NCI-H1105 (cell line): ENCODE measurements at regions not wholly inside any gene's neighbourhood (a gene's known extent, or its start where the extent isn't known, plus 50 kb on each side); places are given as distances from the start of the nearest gene placed in this dataset.

ENCODE experiments used
- DNase-seq: peaks from one replicate; lab custom pipeline; 2025; lab: John Stamatoyannopoulos, UW

DNA sequence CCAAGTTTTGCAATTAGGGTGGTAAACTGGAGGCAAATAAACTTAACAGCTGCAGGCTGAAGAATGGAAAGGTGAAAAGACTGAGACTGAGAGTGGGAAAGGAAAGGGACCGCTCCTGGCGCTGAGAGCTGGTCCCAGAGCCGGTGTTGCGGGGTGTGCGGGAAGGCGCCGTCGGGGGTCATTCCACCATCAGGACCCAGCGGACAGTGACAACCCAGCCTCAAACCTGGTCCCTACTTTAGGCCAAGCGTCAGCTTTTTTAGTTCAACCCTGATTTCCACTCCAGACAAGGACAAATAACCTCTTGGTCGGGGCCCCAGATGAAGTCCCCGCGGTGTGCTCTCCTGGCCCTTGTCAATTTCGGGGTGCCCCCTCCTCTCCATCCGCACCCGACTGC is 145.8 kb upstream of the ETS2 start:
- no peak for DNase-seq

DNA sequence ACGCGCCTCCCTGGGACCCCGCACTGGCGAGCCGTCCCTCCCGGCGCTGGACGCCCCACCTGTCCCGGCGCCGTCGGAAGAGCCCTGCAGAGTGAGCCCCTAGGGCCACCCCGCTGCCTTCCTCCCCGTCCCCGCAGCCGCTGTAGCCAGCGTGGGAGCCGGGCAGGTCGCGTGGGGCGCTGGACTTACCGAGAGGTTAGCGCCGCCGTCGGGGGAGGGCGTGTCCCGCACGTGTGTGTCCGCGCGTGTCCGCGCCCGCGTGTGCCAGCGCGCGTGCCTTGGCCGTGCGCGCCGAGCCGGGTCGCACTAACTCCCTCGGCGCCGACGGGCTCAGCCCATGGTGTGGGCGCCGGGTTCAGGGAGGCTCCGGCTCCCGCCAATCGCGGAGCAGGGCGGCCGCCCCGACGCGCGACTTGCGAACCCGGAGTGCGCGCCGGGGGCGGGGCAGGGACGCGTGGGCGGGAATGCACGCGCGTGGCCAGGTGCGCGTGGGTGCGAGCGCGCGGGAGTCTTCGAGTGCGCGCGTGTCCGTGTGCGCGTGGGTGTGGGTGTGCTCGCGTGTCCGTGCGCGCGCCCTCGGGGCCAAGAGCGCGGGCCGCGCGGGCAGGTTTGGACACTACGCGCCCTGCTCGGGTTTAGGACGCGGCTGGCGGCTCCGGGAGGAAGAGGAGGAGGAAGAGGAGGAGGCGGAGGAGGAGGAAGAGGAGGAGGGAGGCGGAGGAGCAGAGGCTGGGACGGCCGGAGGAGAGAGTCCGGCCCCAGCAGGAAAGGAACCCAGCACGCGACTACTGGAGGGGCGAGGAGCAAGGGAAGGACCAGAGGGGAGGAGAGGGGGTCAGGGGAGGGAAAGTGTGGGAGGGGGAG is 145.2 kb upstream of the ETS2 start:
- no peak for DNase-seq

DNA sequence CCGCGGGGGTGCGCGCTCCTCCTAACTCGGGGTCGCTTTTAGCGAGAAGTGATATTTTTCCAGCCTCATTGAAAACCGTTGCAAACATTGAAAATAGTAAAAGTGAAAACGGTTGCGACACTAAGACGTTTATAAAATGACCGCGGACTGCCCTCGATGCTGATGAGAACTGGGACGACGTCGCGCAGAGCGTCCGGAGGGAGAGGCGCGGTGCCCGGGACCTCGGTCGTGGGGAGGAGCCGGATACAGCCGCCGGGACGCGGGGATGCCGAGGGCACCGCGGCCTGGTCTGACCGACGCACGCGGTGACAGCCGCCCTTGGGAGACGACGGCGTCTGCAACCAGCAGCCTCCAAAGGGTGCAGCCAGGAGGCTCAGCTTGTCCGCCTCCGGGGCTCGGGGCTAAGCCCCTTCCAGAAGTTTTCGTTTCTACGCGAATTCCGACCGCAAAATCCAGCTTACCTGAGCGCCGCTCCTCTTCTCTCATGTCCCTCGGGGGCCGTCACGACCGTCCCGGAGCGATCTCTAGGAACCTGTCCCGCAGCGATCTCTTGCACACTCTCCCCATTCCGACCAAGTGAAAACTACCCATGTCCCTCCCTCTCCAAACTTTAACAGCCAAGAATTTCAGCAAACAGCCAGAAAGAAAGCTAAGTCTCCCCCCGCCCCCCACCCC is 144.4 kb upstream of the ETS2 start:
- no peak for DNase-seq

DNA sequence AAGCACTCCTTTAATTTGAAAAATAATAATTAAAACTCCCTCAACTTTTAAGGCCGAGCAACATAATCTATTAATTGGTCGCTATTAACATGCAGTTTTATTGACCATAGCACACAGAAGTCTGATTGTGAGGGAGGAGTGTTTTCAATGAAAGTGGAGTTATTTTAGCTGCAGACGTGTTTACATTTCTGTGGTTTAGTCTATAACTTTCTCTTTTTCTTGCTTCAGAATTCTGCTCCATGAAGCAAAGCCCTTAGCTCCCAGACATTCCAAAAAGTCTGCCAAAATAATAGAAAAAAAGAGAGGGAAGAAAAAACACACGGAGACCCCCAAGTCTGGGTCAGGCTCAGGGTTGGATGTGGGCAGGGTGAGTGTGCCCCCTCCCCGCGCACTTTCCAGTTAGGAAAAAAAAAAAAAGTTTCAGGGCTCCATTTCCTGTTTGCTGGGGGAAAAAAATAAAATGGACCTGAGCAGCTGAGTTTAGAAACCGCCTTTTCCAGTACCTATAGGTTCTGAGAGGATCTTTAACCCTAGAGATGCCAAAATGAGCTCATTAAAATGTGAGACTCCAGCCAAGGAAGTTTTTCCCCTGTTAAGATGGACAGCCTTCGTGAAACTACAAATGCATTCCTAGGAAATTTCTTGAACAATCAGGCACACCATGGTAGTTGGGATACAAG is 143.7 kb upstream of the ETS2 start:
- DNase-seq, result no peak

DNA sequence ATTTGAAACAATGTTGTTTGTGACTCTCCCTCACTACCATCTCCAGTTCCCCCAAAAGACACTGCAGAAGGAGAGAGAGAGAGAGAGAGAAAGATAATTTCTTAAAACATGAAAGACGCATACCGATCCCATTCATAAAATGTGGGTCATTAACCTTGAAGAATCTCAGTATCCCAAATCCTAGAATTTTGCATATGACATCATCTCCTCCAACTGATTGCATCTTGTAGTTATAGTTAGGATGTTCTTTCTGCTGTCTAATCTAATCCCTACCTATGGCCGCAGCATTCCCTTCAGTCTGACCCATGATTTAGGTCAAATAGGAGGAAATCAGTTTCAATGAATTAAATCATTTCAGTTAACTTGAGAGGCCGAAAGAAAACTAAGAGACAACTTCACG is 142.4 kb upstream of the ETS2 start:
- DNase-seq, result no peak

DNA sequence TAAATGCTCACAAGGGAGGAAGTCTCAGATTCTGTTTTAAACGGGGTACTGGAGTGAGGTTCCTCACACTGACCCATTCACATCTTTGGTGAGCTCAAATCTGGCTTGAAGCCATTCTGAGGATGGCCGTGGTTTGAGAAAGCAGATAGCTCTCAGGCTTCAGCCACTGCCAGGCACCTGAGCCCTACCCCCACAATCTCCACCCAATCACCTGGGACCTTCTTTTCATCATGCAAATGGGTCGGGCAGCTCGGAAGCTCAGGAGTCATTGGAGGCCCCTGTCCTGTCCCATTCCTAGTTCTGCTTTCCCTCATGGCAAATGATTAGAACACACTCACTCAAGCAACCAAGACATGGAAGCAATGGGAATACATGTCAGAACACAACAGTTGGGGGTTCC is 141.4 kb upstream of the ETS2 start:
- no peak for DNase-seq

DNA sequence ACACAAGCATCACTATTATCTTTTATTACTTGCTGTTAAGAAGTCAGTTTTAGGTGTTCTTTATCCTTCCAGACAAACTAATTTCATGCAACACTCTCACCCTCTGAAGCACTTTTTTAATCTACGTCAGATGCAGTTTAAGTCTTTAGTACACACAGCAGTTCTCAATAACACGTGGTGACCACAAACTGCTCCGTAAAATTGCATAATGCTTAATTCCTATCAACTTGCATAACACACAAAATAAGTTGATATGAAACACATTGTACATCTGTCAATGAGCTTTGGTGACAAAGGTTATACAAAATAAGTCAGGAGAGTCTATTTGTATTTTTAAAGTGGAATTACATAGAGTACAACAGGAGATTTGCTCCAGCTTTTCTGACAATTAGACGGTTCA is 140.9 kb upstream of the ETS2 start:
- no peak for DNase-seq

DNA sequence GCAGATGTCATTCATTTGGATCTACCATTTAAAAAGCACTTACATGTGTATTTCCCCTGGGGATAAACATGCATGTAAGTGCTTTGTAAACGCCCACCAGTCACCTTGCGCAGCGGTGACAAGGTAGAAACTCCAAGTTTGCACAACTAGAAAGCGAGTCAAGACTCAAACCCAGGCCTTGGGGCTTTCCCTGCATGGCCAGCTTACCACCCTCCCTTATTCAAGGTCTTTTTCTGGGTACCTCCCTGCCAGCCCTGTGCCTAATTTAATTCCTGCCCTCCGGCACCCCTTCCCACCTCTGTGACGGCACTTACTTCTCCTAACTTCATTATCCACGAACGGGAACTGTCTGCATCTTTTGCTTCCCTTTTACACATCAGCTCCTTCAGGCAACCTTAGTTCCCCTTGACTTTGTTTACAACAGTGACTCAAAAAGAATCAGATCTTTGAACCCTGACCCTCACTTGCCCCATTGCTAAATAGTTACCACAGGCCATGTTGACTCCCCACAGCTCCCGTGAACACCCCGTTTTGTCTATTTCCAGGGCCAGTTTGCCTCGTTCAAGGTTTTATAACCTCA is 138.3 kb upstream of the ETS2 start:
- no peak for DNase-seq

DNA sequence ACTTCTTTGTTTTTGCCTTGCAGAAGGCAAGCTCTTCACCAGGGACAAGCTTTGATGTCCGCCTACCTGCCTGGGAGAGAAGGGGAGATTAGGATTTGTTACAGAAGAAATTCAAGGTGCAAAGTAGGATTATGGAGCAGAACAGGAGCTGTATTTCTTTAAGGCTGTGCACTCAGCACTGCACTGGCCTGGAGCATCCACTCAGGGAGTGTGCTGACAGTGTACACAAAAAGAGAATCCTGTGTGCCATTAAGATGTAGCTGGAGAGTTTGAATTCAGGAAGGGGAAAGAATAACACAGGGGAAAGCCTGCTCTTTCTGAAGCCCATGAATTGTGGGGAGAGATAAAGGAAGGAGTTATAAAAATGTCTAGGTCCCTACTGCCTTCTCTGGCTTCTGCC is 137.7 kb upstream of the ETS2 start:
- DNase-seq, result no peak

DNA sequence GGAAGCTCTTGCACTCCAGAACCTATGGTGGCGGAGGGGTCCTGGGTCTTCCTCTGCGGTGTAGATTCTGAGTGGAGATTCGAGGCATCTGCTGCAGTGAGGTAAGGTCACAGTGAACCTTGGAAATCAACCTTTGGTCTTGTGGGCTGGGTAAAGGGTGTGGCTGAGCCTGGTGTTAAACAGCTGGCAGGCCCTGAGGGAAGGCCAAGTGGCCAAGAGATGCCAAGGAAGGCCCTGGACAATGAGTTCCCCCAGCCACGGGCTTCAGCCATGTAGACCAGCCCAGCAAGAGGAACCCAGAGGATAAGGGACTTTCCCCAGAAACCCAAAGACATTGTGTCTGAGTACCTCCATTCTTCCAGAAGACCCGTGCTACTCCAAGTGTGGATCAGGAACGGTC is 137.2 kb upstream of the ETS2 start:
- no peak for DNase-seq

DNA sequence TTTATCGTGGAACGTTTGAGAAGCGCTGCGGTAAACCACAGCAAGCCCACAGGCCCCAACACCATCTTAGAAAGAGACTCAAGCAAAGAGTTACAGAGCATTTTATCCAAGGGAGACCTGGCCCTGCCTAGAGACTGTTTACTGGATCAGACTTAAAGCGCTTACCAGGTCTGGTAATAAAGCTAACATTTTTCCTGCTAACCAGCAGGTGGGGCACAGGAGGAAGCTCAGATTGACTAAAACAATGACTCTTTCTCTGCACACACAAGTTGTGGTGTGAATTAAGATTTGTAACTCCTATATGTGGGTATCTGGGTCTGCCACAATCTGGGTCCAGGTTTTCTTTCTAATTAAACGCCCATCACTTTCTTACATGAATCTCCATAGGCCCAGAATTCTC is 136.5 kb upstream of the ETS2 start:
- DNase-seq, result peak; percentile 28

DNA sequence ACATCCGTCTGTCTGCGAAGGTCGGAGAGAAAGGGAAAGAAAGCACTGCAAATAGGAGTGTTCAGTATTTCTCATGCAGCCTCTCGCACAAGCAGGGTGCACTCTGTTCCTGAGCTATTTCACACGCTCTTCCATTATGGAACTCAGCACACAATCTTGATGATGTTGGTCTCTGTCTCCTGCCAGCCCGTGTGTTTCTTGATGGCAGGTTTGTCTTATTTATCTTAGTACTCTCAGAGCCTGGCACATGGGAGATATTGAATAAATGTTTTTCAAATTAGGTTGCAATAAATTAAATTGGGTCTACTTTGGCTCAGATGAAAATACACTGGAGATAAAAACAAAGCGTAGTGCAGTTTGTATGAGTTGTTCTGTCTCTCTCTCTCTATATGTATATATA is 134.9 kb upstream of the ETS2 start:
- no peak for DNase-seq

DNA sequence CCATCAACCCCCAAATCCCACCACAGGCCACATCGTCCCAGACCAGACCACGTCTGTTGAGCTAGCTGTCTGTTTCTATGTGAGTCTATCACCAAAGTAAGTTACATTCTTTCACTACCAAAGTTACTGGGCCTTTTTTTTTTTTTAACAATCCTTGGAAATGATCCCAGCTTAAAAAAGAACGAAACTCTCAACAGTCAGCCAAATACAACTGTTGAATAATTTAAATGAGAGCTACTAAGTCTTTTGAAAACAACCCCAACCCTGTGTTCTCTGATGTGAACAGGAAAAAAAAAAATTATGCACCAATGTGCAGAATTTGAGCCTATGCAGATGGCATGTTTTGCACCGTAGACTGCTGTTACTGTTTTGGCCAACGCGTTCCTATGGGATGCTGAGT is 134.0 kb upstream of the ETS2 start:
- no peak for DNase-seq

DNA sequence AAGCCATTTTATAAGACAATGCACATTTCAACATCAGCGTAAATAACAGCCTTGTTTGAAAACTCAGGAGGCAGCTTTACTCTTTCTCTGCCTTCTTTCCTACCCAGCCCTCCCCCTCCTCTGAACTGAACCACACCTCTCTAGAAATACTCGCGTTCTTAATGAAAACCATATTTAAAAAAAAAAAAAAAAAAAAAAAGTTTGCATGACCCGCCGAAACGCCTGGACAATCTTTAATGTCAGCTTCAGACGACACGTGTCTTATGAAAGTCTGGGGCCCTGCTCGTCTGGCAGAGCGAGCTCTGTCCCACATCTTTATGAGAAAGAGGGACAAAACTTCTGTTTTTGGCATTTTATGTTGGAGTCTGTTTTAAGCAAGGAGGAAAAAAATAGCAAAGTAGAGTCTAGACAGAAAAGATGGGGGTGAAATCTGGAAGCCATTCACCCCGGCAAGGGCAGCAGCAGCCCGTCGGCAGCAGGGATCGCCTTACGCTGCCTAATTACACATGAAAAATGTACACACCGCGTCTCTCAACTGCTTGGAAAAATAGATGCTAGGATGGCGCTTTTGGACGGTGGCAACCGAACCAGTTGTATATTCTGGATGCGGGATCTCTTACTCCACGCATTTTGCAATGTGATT is 130.4 kb upstream of the ETS2 start:
- no peak for DNase-seq

DNA sequence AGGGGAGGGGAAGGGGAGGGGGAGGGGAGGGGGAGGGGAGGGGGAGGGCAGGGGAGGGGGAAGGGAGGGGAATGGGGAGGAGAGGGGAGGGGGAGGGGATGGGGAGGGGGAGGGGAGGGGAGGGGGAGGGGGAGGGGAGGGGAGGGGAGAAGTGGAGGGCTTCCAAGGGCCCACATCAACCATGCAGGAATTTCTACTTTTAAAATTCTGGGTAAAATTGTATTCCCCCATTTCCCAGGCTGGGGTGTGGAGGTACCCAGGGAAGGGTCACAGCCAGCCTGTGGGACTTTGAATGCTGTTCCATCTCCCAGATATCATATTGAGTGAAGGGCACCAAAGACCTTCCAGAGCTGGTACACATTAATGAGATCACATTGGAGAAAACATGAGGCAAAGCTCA is 126.9 kb upstream of the ETS2 start:
- DNase-seq, result no peak

DNA sequence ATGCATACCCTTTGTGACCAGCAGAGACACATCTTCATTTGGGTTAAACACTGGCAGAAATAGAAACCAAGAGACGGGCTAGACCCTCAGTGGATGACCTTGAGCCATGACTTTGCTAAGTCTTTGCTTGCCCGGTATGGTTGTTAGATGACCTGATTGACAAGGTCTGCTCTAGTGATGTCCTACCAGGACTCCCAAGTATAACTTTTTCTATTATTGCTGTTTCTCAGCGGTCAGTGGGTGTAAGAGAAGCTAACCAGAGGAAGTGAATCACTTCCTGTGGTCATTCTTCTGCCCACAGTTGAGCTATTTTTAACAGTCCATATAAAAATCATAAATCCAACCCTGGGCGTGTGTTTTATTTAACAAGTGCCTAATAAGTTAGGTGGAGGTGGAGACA is 126.2 kb upstream of the ETS2 start:
- no peak for DNase-seq

DNA sequence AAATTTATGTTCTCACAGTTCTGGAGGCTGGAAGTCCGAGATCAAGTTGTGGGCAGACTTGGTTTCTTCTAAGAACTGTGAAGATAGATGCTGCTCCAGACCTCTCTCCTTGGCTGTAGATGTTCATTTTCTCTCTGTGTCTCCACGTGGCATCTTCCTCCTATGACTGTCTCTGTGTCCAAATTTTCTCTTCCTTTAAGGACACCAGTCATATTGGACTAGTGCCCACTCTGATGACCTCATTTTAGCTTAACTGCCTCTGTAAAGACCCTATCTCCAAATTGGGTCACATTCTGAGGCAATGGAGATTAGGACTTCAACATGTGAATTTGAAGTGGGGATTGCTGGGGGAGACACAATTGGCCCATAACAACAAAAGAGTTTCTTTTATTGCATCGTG is 125.3 kb upstream of the ETS2 start:
- no peak for DNase-seq

DNA sequence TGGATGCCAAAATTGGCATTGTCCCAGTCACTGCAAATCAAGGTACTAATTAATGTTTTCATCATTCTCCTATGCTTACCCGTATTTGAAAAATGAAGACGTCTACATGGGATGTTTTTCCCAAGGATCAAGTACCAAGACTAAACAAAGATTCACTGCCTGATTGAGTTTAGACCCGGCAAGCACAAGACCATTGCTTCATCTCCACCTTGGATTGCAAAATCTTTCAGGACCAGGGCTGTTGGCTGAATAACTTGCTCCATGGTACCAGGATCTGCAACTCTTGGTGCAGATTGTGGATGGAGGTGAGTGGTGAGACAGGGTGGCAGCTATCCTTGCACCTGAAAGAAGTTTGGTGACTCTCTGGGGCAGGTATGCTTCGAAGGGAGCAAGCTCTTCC is 122.5 kb upstream of the ETS2 start:
- no peak for DNase-seq

DNA sequence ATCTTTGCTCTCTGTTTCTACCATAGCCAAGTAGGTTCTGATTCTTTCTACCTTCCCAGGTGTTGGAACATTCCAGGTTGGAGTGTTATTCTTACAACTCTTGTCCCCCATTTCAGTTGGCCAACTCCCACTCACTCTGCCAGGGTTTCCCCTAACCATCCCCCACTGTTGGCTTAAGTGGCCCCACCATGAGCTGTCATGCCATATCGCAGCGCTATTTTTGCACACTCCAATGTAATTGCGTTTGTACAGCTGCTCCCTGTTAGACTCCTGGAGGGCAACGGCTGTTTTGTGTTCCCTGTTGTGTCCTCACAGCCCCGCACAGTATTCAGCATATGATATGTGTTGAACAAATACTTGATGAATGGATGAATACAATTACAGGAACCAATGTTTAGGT is 117.7 kb upstream of the ETS2 start:
- peak; percentile 93 for DNase-seq

DNA sequence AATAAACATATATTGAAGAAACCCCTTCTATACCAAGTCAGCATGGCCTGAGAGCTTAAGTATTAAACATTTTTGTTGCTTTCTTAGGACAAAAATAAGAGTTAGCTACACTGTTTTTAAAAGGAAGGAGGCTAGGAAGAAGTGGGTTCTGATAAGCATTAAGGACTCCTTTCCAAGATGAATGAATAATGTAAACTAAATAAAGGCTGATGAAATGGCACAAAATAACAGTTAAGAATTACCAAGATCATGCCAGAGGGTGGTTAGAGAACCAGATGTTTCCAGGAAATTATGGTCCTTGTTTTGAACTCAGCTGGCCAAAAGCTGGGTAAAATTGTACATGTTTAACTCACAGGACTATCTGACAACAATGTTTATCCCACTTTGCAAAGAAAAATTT is 114.1 kb upstream of the ETS2 start:
- DNase-seq, result no peak

DNA sequence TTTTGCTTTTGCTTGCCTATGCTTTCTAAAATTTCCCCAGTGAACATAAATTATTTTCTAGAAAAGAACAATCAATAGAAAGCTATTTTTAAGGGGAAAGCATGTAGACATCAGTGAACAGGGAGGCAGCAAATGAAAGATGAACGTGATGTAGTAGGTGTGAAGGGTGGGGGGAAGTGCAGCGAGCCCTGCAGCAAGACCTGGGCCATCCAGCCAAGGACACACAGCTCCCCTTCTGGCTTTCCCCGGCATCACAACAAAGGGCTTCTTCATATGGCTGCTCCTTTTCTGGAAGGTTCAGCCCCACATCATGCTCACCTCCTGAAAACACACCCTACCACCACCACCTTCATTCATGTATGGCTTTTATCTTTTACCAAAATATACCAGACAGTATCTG is 109.2 kb upstream of the ETS2 start:
- no peak for DNase-seq

DNA sequence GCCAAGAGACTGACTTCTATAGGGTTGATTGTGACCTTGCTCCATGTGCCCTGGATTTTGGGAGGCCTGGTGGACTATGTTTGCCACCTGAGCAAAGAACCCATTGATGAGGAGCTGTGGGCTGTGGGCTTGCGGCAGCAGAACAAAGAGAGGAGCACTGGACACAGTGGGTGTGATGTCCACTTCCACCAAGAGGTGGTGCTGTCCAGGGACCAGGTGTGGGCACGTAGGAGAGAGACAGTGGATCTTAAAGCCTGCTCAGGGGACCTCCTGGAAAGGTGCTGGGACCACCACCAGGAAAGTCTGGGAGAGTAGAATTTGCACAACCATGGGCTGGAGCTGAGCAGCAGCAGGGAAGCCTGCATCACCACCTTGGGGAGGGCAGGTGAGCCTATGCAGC is 106.7 kb upstream of the ETS2 start:
- DNase-seq, result no peak
